ENCODE measurements at regions not wholly inside any gene's neighbourhood (a gene's known extent, or its start where the extent isn't known, plus 50 kb on each side); places are given as distances from the start of the nearest gene placed in this dataset.

- no peak overlapping the region for H3K27ac ChIP-seq (replicated peaks)
Observed at GRCh38 chr5:29054282-29054681, 2015.9 kb upstream of the CDH9 start.

GRCh38 chr5:29051509-29051908 lies 2013.1 kb upstream of the CDH9 start:
- H3K27ac ChIP-seq (replicated peaks) = no peak overlapping the region
- no peak for DNase-seq (ENCODE audit: low read depth in 1 of 2, low spot score in 1 of 2)
- no peak overlapping the region for H3K4me3 ChIP-seq (replicated peaks; ENCODE audit: insufficient read depth, low read length)
- no peaks in the 10 kb centered on the region for H3K27me3 ChIP-seq (ENCODE audit: insufficient read depth, poor library complexity, severe bottlenecking)
- no peak for TF ChIP-seq GABPA (IDR thresholded peaks at IDR 0.05; ENCODE audit: low read depth)
- TF ChIP-seq CTCF (IDR thresholded peaks at IDR 0.05; ENCODE audit: insufficient read depth, low read length) = no peak
- TF ChIP-seq SPI1 (IDR thresholded peaks at IDR 0.05; ENCODE audit: borderline replicate concordance, low read depth) = no peak
- TF ChIP-seq POLR2AphosphoS5 (IDR thresholded peaks at IDR 0.05; ENCODE audit: low read depth) = no peak
- TF ChIP-seq REST (IDR thresholded peaks at IDR 0.05; ENCODE audit: insufficient replicate concordance, low read depth) = no peak

More at GRCh38 chr5:29054282-29054681, 2015.9 kb upstream of the CDH9 start:
- Histone ChIP-seq H3K4me3 (replicated peaks; ENCODE audit: insufficient read depth, low read length) (no peak overlapping the region), H3K27me3 (ENCODE audit: insufficient read depth, poor library complexity, severe bottlenecking) (no peaks in the 10 kb centered on the region)
- DNase-seq (ENCODE audit: low read depth in 1 of 2, low spot score in 1 of 2) = no peak
- TF ChIP-seq POLR2AphosphoS5 (IDR thresholded peaks at IDR 0.05; ENCODE audit: low read depth) (no peak), REST (IDR thresholded peaks at IDR 0.05; ENCODE audit: insufficient replicate concordance, low read depth) (no peak), CTCF (IDR thresholded peaks at IDR 0.05; ENCODE audit: insufficient read depth, low read length) (no peak), SPI1 (IDR thresholded peaks at IDR 0.05; ENCODE audit: borderline replicate concordance, low read depth) (no peak), GABPA (IDR thresholded peaks at IDR 0.05; ENCODE audit: low read depth) (no peak)

GRCh38 chr5:29042152-29042551 lies 2003.8 kb upstream of the CDH9 start:
- DNase-seq (ENCODE audit: low read depth in 1 of 2, low spot score in 1 of 2) = no peak
- Histone ChIP-seq H3K27ac (replicated peaks) (no peak overlapping the region), H3K27me3 (ENCODE audit: insufficient read depth, poor library complexity, severe bottlenecking) (no peaks in the 10 kb centered on the region), H3K4me3 (replicated peaks; ENCODE audit: insufficient read depth, low read length) (no peak overlapping the region)
- TF ChIP-seq POLR2AphosphoS5 (IDR thresholded peaks at IDR 0.05; ENCODE audit: low read depth) = no peak
- TF ChIP-seq CTCF (IDR thresholded peaks at IDR 0.05; ENCODE audit: insufficient read depth, low read length) = no peak
- no peak for TF ChIP-seq GABPA (IDR thresholded peaks at IDR 0.05; ENCODE audit: low read depth)
- no peak for TF ChIP-seq SPI1 (IDR thresholded peaks at IDR 0.05; ENCODE audit: borderline replicate concordance, low read depth)
- no peak for TF ChIP-seq REST (IDR thresholded peaks at IDR 0.05; ENCODE audit: insufficient replicate concordance, low read depth)

All from HL-60 (cell line).